Lower leg skin (tissue), 4 donors: ENCODE measurements at regions not wholly inside any gene's neighbourhood (a gene's known extent, or its start where the extent isn't known, plus 50 kb on each side); places are given as distances from the start of the nearest gene placed in this dataset.

Experiments
- DNase-seq, 2 donors: peaks; one replicate each; pipeline ENCODE4 v3.0.0-alpha.2; 2019; ENCODE audit warnings: low spot score in 2 of 2
- H3K4me3 ChIP-seq: fragments of 200-600 bp; sonication (generic); 2 replicates; pipeline ENCODE4 v1.5.1; 2017; ENCODE audit warnings: mild to moderate bottlenecking, low read depth; ENCODE audit not compliant: poor library complexity, severe bottlenecking
- CTCF ChIP-seq, 3 donors: fragments of 450-650 bp; IDR thresholded peaks; one replicate each; pipeline ENCODE4 v1.5.1; 2016; ENCODE audit warnings: antibody characterized with exemption in 3 of 3, mild to moderate bottlenecking in 3 of 3, moderate library complexity in 2 of 3
- POLR2A ChIP-seq, 2 donors: fragments of 450-650 bp; IDR thresholded peaks; one replicate each; pipeline ENCODE4 v1.6.1; 2016 to 2017; ENCODE audit warnings: antibody characterized with exemption in 2 of 2, mild to moderate bottlenecking in 1 of 2, moderate library complexity in 1 of 2
- WGBS, 2 donors: methylation state at CpG; one replicate each; pipeline ENCODE4 v1.1.5; 2018; 5-methylcytosine and 5-hydroxymethylcytosine counted together
- intact Hi-C: fragments of 100-400 bp; cut with DNase I; formaldehyde crosslinking; loops from one replicate; pipeline ENCODE4 v1.15.0; 2023; ENCODE audit warnings: low total_unique reads

GRCh38 chr16:18050777-18051176 lies 285.8 kb downstream of the NPIPA8 start:
- intact Hi-C loops: no loop called here
- DNase-seq: no peak
- WGBS, 2 donors: 59 to 76% methylated on average over 6 of the region's 6 CpGs
- no peak overlapping the region for H3K4me3 ChIP-seq
- no peak for TF ChIP-seq POLR2A (IDR thresholded peaks at IDR 0.05)
- no peak for TF ChIP-seq CTCF (IDR thresholded peaks at IDR 0.05)

- TF ChIP-seq POLR2A (IDR thresholded peaks at IDR 0.05) (no peak), CTCF (IDR thresholded peaks at IDR 0.05) (no peak)
- no peak overlapping the region for H3K4me3 ChIP-seq
- WGBS, 2 donors: 62 to 77% methylated on average over 7 of the region's 7 CpGs
- intact Hi-C loops: no loop called here
- no peak for DNase-seq
Observed at GRCh38 chr16:18050234-18050633, 286.3 kb downstream of the NPIPA8 start.

- intact Hi-C loops: no loop called here
- WGBS, 2 donors: 65 to 79% methylated on average over 6 of the region's 6 CpGs
- H3K4me3 ChIP-seq: no peak overlapping the region
- TF ChIP-seq CTCF (IDR thresholded peaks at IDR 0.05) (no peak), POLR2A (IDR thresholded peaks at IDR 0.05) (no peak)
- DNase-seq: no peak
Observed at GRCh38 chr16:18049547-18050133, 286.9 kb downstream of the NPIPA8 start.

GRCh38 chr16:18048853-18049546 lies 287.5 kb downstream of the NPIPA8 start:
- intact Hi-C loops: no loop called here
- no peak for DNase-seq
- no peak for TF ChIP-seq CTCF (IDR thresholded peaks at IDR 0.05)
- WGBS, 2 donors: 64 to 69% methylated on average over 4 of the region's 4 CpGs
- no peak overlapping the region for H3K4me3 ChIP-seq

- WGBS, 2 donors: 92 to 95% methylated on average over 6 of the region's 6 CpGs
- no peak for TF ChIP-seq CTCF (IDR thresholded peaks at IDR 0.05)
- TF ChIP-seq POLR2A (IDR thresholded peaks at IDR 0.05): no peak
- intact Hi-C loops: no loop called here
- no peak overlapping the region for H3K4me3 ChIP-seq
- DNase-seq: no peak
Observed at GRCh38 chr16:18047761-18048160, 288.8 kb downstream of the NPIPA8 start.

GRCh38 chr16:18045356-18045755 lies 291.2 kb downstream of the NPIPA8 start:
- intact Hi-C loops: no loop called here
- 65 to 72% methylated on average over 6 of the region's 6 CpGs for WGBS, 2 donors
- TF ChIP-seq POLR2A (IDR thresholded peaks at IDR 0.05) (no peak), CTCF (IDR thresholded peaks at IDR 0.05) (no peak)

More at GRCh38 chr16:18045356-18045755, 291.2 kb downstream of the NPIPA8 start:
- H3K4me3 ChIP-seq: no peak overlapping the region
- no peak for DNase-seq
